Activated CD8-positive, alpha-beta T cell treated with anti-CD3 and anti-CD28 coated beads for 36 hours (primary cell): ENCODE measurements at regions not wholly inside any gene's neighbourhood (a gene's known extent, or its start where the extent isn't known, plus 50 kb on each side); places are given as distances from the start of the nearest gene placed in this dataset.
"Not testable (repeated sequence)": the region's sequence is repeated elsewhere in the genome, so short reads cannot be mapped to it uniquely, and the experiment has no call there.

ENCODE experiments used
- ATAC-seq: fragments of 200-7000 bp; cut with Tn5 transposase; one replicate; pipeline ENCODE4 v1.10.0; 2021; ENCODE audit warnings: mild to moderate bottlenecking, moderate library complexity
- CTCF ChIA-PET: fragments of 350-600 bp; sonication (Branson Sonifier 250); formaldehyde crosslinking; loops from one replicate; lab custom pipeline; 2021; ENCODE audit warnings: antibody characterized with exemption; lab: Charles Lee
- POLR2A ChIA-PET: fragments of 350-600 bp; sonication (Branson Sonifier 250); formaldehyde crosslinking; loops from one replicate; lab custom pipeline; 2021; ENCODE audit warnings: antibody characterized with exemption; lab: Charles Lee
- DNase-seq: peaks from one replicate; pipeline ENCODE4 v3.0.0-alpha.2; 2020
- H3K27ac Mint-ChIP-seq: one replicate; pipeline ENCODE4 v1.8.0; 2021; ENCODE audit warnings: mild to moderate bottlenecking, mixed read lengths
- H3K27me3 Mint-ChIP-seq: one replicate; pipeline ENCODE4 v1.8.0; 2021; ENCODE audit warnings: mixed read lengths
- H3K36me3 Mint-ChIP-seq: one replicate; pipeline ENCODE4 v1.8.0; 2021; ENCODE audit warnings: low read depth, mixed read lengths
- H3K4me1 Mint-ChIP-seq: one replicate; pipeline ENCODE4 v1.8.0; 2021; ENCODE audit warnings: low read depth, mixed read lengths
- H3K4me3 Mint-ChIP-seq: one replicate; pipeline ENCODE4 v1.8.0; 2021; ENCODE audit warnings: mild to moderate bottlenecking, moderate library complexity, mixed read lengths
- H3K9me3 Mint-ChIP-seq: one replicate; pipeline ENCODE4 v1.8.0; 2021; ENCODE audit warnings: mixed read lengths
- CTCF ChIP-seq: fragments of 200-600 bp; IDR thresholded peaks from one replicate; pipeline ENCODE4 v1.8.0; 2022; ENCODE audit warnings: antibody characterized with exemption, mild to moderate bottlenecking
- intact Hi-C: fragments of 100-400 bp; cut with micrococcal nuclease; formaldehyde crosslinking; loops from one replicate; pipeline ENCODE4 v1.10.0; 2022

GRCh38 chr7:19964246-19964645 is 190.8 kb upstream of the TMEM196 start:
- ChIA-PET CTCF (interaction anchor here (1.1 kb wide), 1 partner anchor 208 kb away, joined by 3 read pairs; no protein-coding TSS in a partner anchor), POLR2A (no interaction called here)
- Mint-ChIP-seq H3K9me3 (no peaks in the 10 kb centered on the region), H3K36me3 (no peaks in the 10 kb centered on the region), H3K27ac (no peak overlapping the region), H3K4me1 (no peaks in the 10 kb centered on the region), H3K4me3 (no peak overlapping the region), H3K27me3 (no peaks in the 10 kb centered on the region)
- intact Hi-C loops: no loop called here
- no peak for TF ChIP-seq CTCF
- ATAC-seq: no peak
- DNase-seq: no peak

GRCh38 chr7:19963695-19964094 is 190.3 kb upstream of the TMEM196 start:
- POLR2A ChIA-PET: no interaction called here
- H3K36me3 Mint-ChIP-seq: no peaks in the 10 kb centered on the region
- CTCF ChIA-PET: interaction anchor here (1.1 kb wide), 1 partner anchor 209 kb away, joined by 3 read pairs; no protein-coding TSS in a partner anchor
- no peak for DNase-seq
- no peaks in the 10 kb centered on the region for H3K9me3 Mint-ChIP-seq
- H3K4me1 Mint-ChIP-seq: no peaks in the 10 kb centered on the region
- H3K27ac Mint-ChIP-seq: no peak overlapping the region
- no peak overlapping the region for H3K4me3 Mint-ChIP-seq
- no peak for TF ChIP-seq CTCF
- no peak for ATAC-seq
- intact Hi-C loops: no loop called here
- H3K27me3 Mint-ChIP-seq: no peaks in the 10 kb centered on the region

GRCh38 chr7:19958309-19958896 is 185.0 kb upstream of the TMEM196 start:
- no peaks in the 10 kb centered on the region for H3K4me1 Mint-ChIP-seq
- no peak for TF ChIP-seq CTCF
- ChIA-PET POLR2A (no interaction called here), CTCF (no interaction called here)
- H3K36me3 Mint-ChIP-seq: no peaks in the 10 kb centered on the region
- peaks cover 2% of the 10 kb centered on the region for H3K9me3 Mint-ChIP-seq
- intact Hi-C loops: no loop called here
- DNase-seq (no peak), ATAC-seq (no peak)
- H3K4me3 Mint-ChIP-seq: no peak overlapping the region
- no peaks in the 10 kb centered on the region for H3K27me3 Mint-ChIP-seq
- H3K27ac Mint-ChIP-seq: no peak overlapping the region

- POLR2A ChIA-PET: no interaction called here
- Mint-ChIP-seq H3K36me3 (no peaks in the 10 kb centered on the region), H3K27me3 (no peaks in the 10 kb centered on the region), H3K4me3 (no peak overlapping the region), H3K9me3 (peaks cover 4% of the 10 kb centered on the region), H3K4me1 (no peaks in the 10 kb centered on the region), H3K27ac (no peak overlapping the region)
- ATAC-seq (no peak), DNase-seq (no peak)
- intact Hi-C loops: no loop called here
- no peak for TF ChIP-seq CTCF
- CTCF ChIA-PET: no interaction called here
Measured at GRCh38 chr7:19957664-19958063, 184.2 kb upstream of the TMEM196 start.

GRCh38 chr7:19954166-19954565 is 180.7 kb upstream of the TMEM196 start:
- intact Hi-C loops, H3K27me3 Mint-ChIP-seq, CTCF ChIA-PET, POLR2A ChIA-PET, H3K27ac Mint-ChIP-seq, H3K36me3 Mint-ChIP-seq, H3K4me1 Mint-ChIP-seq, DNase-seq, ATAC-seq, H3K4me3 Mint-ChIP-seq: not testable (repeated sequence)
- peaks cover 17% of the 10 kb centered on the region for H3K9me3 Mint-ChIP-seq

- H3K4me1 Mint-ChIP-seq, intact Hi-C loops, CTCF ChIA-PET, POLR2A ChIA-PET, ATAC-seq, H3K36me3 Mint-ChIP-seq, H3K27ac Mint-ChIP-seq, H3K4me3 Mint-ChIP-seq, H3K27me3 Mint-ChIP-seq, DNase-seq: not testable (repeated sequence)
- peaks cover 23% of the 10 kb centered on the region for H3K9me3 Mint-ChIP-seq
Measured at GRCh38 chr7:19953411-19953810, 180.0 kb upstream of the TMEM196 start.
